IMR-90 (cell line): ENCODE measurements at regions not wholly inside any gene's neighbourhood (a gene's known extent, or its start where the extent isn't known, plus 50 kb on each side); places are given as distances from the start of the nearest gene placed in this dataset.

Source experiments
- ATAC-seq: fragments of 200-7000 bp; cut with Tn5 transposase; 2 replicates; pipeline ENCODE4 v1.9.1; 2020; ENCODE audit warnings: low read depth, mild to moderate bottlenecking, moderate library complexity
- BruUV-seq: library from RNA; stranded (reverse); fragments of 400-500 nt; replicated peaks from 2 replicates; lab custom pipeline; 2021; lab: Mats Ljungman, UMichigan
- CTCF ChIA-PET: fragments of 300-600 bp; formaldehyde crosslinking; extraction: SDS; loops from one replicate; lab custom pipeline; 2021; ENCODE audit warnings: antibody characterized with exemption; lab: Yijun Ruan, JAX
- POLR2A ChIA-PET: fragments of 300-600 bp; sonication (Branson Sonifier 250); formaldehyde crosslinking; loops from one replicate; lab custom pipeline; 2022; ENCODE audit warnings: antibody characterized with exemption; ENCODE audit not compliant: unreplicated experiment; lab: Charles Lee
- DNase-seq: peaks from one replicate; pipeline ENCODE4 v3.0.0; 2013
- H2AFZ ChIP-seq: replicated peaks from 2 replicates; pipeline ENCODE3; 2013; ENCODE audit warnings: low read length, mild to moderate bottlenecking; ENCODE audit not compliant: poor library complexity
- H2AK5ac ChIP-seq: 2 replicates; pipeline ENCODE4 v1.6.1; 2013; ENCODE audit warnings: low read depth, low read length, inconsistent platforms
- H2AK9ac ChIP-seq: replicated peaks from 2 replicates; pipeline ENCODE3; 2013; ENCODE audit warnings: mild to moderate bottlenecking, low read depth, low read length, moderate library complexity; ENCODE audit not compliant: poor library complexity
- H2BK120ac ChIP-seq: 2 replicates; pipeline ENCODE4 v1.6.1; 2013; ENCODE audit warnings: low read depth, low read length, inconsistent platforms
- H2BK15ac ChIP-seq: 3 replicates; pipeline ENCODE4 v1.6.1; 2013; ENCODE audit warnings: low read depth, low read length, inconsistent platforms
- H2BK20ac ChIP-seq: 2 replicates; pipeline ENCODE4 v1.6.1; 2013; ENCODE audit warnings: low read depth, mild to moderate bottlenecking, inconsistent platforms, low read length, moderate library complexity
- H2BK5ac ChIP-seq: 2 replicates; pipeline ENCODE4 v1.6.1; 2013; ENCODE audit warnings: mild to moderate bottlenecking, low read depth, low read length, inconsistent platforms; ENCODE audit not compliant: poor library complexity, severe bottlenecking
- H3K14ac ChIP-seq: replicated peaks from 2 replicates; pipeline ENCODE4 v1.6.1; 2013; ENCODE audit warnings: low read depth, low read length, inconsistent platforms
- H3K18ac ChIP-seq: 2 replicates; pipeline ENCODE4 v1.6.1; 2013; ENCODE audit warnings: low read depth, low read length, control low read depth
- H3K23ac ChIP-seq: 2 replicates; pipeline ENCODE4 v1.6.1; 2013; ENCODE audit warnings: low read depth, low read length, inconsistent platforms
- H3K27ac ChIP-seq: 2 replicates; pipeline ENCODE4 v1.5.1; 2013; ENCODE audit warnings: mild to moderate bottlenecking, control low read depth, low read length; ENCODE audit not compliant: insufficient read depth
- H3K27me3 ChIP-seq: 2 replicates; pipeline ENCODE4 v1.6.1; 2013; ENCODE audit warnings: low read length; ENCODE audit not compliant: control insufficient read depth, insufficient read depth
- H3K36me3 ChIP-seq: 2 replicates; pipeline ENCODE4 v1.6.1; 2013; ENCODE audit warnings: low read length, mixed read lengths; ENCODE audit not compliant: control insufficient read depth, insufficient read depth
- H3K4ac ChIP-seq: 2 replicates; pipeline ENCODE4 v1.6.1; 2013; ENCODE audit warnings: low read depth, low read length, inconsistent platforms
- H3K4me1 ChIP-seq: 2 replicates; pipeline ENCODE4 v1.6.1; 2013; ENCODE audit warnings: low read length, mixed read lengths; ENCODE audit not compliant: control insufficient read depth, insufficient read depth
- H3K4me2 ChIP-seq: 2 replicates; pipeline ENCODE4 v1.6.1; 2013; ENCODE audit warnings: low read depth, mild to moderate bottlenecking, control low read depth, low read length, moderate library complexity
- H3K4me3 ChIP-seq: 2 replicates; pipeline ENCODE4 v1.5.1; 2013; ENCODE audit warnings: low read depth, mild to moderate bottlenecking, control low read depth, low read length, moderate library complexity; ENCODE audit not compliant: insufficient read depth
- H3K56ac ChIP-seq: 2 replicates; pipeline ENCODE4 v1.6.1; 2013; ENCODE audit warnings: low read length, inconsistent platforms; ENCODE audit not compliant: insufficient read depth; ENCODE audit errors: extremely low read depth
- H3K79me1 ChIP-seq, 2 experiments: 2 replicates each; pipeline ENCODE4 v1.6.1; 2013; ENCODE audit warnings: low read length in 2 of 2, inconsistent platforms in 1 of 2, low read depth in 1 of 2
- H3K9ac ChIP-seq: 2 replicates; pipeline ENCODE4 v1.6.1; 2013; ENCODE audit warnings: low read depth, low read length, control low read depth
- H3K9me1 ChIP-seq: 2 replicates; pipeline ENCODE4 v1.6.1; 2013; ENCODE audit warnings: low read length, inconsistent platforms; ENCODE audit not compliant: insufficient read depth
- H3K9me3 ChIP-seq: 2 replicates; pipeline ENCODE4 v1.6.1; 2013; ENCODE audit warnings: low read length; ENCODE audit not compliant: control insufficient read depth, insufficient read depth
- H4K20me1 ChIP-seq: 2 replicates; pipeline ENCODE4 v1.6.1; 2013; ENCODE audit warnings: low read length, inconsistent platforms; ENCODE audit not compliant: insufficient read depth
- H4K5ac ChIP-seq: 2 replicates; pipeline ENCODE4 v1.6.1; 2013; ENCODE audit warnings: mild to moderate bottlenecking, low read depth, low read length, control low read depth
- H4K8ac ChIP-seq, 2 experiments: 2 replicates each; pipeline ENCODE4 v1.6.1; 2013; ENCODE audit warnings: low read depth in 2 of 2, low read length in 2 of 2, control low read depth in 1 of 2, inconsistent platforms in 1 of 2
- H4K91ac ChIP-seq: 2 replicates; pipeline ENCODE4 v1.6.1; 2013; ENCODE audit warnings: low read depth, low read length, inconsistent platforms; ENCODE audit not compliant: insufficient read depth
- BHLHE40 ChIP-seq: fragments of 150-350 bp; IDR thresholded peaks from 2 replicates; pipeline ENCODE4 v1.6.1; 2016; ENCODE audit warnings: mild to moderate bottlenecking, low read depth, low read length
- CEBPB ChIP-seq: IDR thresholded peaks from 2 replicates; pipeline ENCODE4 v1.6.1; 2012; ENCODE audit warnings: low read depth, low read length, improper control_type of control experiment
- CHD1 ChIP-seq: IDR thresholded peaks from 2 replicates; pipeline ENCODE4 v1.6.1; 2012; ENCODE audit warnings: low read depth, low read length, improper control_type of control experiment
- CTCF ChIP-seq: conservative IDR thresholded peaks from 2 replicates; pipeline ENCODE4 v1.5.1; 2012; ENCODE audit warnings: mild to moderate bottlenecking, low read depth, low read length, improper control_type of control experiment
- FOS ChIP-seq: fragments of 150-350 bp; IDR thresholded peaks from 2 replicates; pipeline ENCODE4 v1.6.1; 2016; ENCODE audit warnings: low read depth, low read length
- MAFK ChIP-seq: IDR thresholded peaks from 2 replicates; pipeline ENCODE4 v1.6.1; 2012; ENCODE audit warnings: low read depth, low read length, improper control_type of control experiment
- MAZ ChIP-seq: IDR thresholded peaks from 2 replicates; pipeline ENCODE4 v1.6.1; 2012; ENCODE audit warnings: low read depth, mild to moderate bottlenecking, low read length, improper control_type of control experiment, moderate library complexity, borderline replicate concordance
- MXI1 ChIP-seq: IDR thresholded peaks from 2 replicates; pipeline ENCODE4 v1.6.1; 2012; ENCODE audit warnings: low read depth, mild to moderate bottlenecking, low read length, moderate library complexity, borderline replicate concordance
- NFE2L2 ChIP-seq: fragments of 150-350 bp; IDR thresholded peaks from 2 replicates; pipeline ENCODE4 v1.6.1; 2016; ENCODE audit warnings: low read depth, mild to moderate bottlenecking, low read length
- POLR2A ChIP-seq: IDR thresholded peaks from 2 replicates; pipeline ENCODE4 v1.6.1; 2012; ENCODE audit warnings: mild to moderate bottlenecking, low read depth, low read length
- RAD21 ChIP-seq: IDR thresholded peaks from 2 replicates; pipeline ENCODE4 v1.6.1; 2012; ENCODE audit warnings: low read length, improper control_type of control experiment
- RCOR1 ChIP-seq: IDR thresholded peaks from 2 replicates; pipeline ENCODE4 v1.6.1; 2012; ENCODE audit warnings: mild to moderate bottlenecking, low read length, improper control_type of control experiment; ENCODE audit not compliant: insufficient replicate concordance
- RFX5 ChIP-seq: IDR thresholded peaks from 2 replicates; pipeline ENCODE4 v1.8.0; 2012; ENCODE audit warnings: low read depth, mild to moderate bottlenecking, low read length, moderate library complexity
- SMC3 ChIP-seq: fragments of 150-350 bp; IDR thresholded peaks from 2 replicates; pipeline ENCODE4 v1.6.1; 2016; ENCODE audit warnings: low read depth, mild to moderate bottlenecking, antibody characterized with exemption, low read length, moderate library complexity
- USF2 ChIP-seq: fragments of 150-350 bp; IDR thresholded peaks from 2 replicates; pipeline ENCODE4 v1.6.1; 2017; ENCODE audit warnings: mild to moderate bottlenecking, antibody characterized with exemption, low read length, low read depth
- WGBS, 2 experiments: methylation state at CpG; one replicate each; pipeline versions ENCODE4 v1.1.5 to v1.1.7; 2013; ENCODE audit warnings: missing lambda C conversion rate in 2 of 2; ENCODE audit not compliant: insufficient read length in 1 of 2; ENCODE audit errors: extremely low coverage in 2 of 2; 5-methylcytosine and 5-hydroxymethylcytosine counted together
- dilution Hi-C: fragments of 300-500 bp; cut with HindIII; formaldehyde crosslinking; loops from one replicate; pipeline ENCODE4 v1.14.3; 2018; ENCODE audit warnings: low sequenced_read_pairs; ENCODE audit not compliant: unreplicated experiment
- in situ Hi-C: fragments of 300-500 bp; cut with MboI; formaldehyde crosslinking; loops from 3 replicates; pipeline ENCODE4 v1.14.3; 2019; ENCODE audit warnings: low sequenced_read_pairs, inconsistent platforms, mixed read lengths
- intact Hi-C: fragments of 100-400 bp; cut with micrococcal nuclease; formaldehyde crosslinking; loops from 2 replicates; pipeline ENCODE4 v1.10.0; 2022
- TF ChIP-seq, protein P1 (sequence below): fragments of 150-350 bp; IDR thresholded peaks from 2 replicates; pipeline ENCODE4 v1.6.1; 2016; ENCODE audit warnings: low read depth, mild to moderate bottlenecking, low read length, moderate library complexity, borderline replicate concordance

DNA sequence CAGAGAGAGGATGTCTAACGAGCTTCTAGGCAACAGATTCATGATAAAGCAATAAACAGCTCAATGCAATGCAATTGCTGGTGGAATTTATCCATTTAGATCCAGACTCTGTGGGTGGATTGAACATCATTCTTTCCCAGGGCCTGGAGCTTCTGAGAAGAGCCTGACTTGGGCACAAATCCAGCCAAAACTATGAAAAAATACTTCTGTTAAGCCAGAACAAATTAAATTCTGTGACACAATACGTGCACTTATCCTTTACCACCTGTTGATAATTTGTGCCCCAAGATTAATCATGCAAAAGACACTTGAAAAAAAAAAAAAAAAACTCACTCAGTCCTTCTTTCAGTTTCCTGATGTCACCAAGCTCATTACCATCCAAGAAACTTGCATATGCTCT, 446.0 kb upstream of the DCN start:
- Histone ChIP-seq H2BK5ac (no peak overlapping the region), H2AFZ (no peak overlapping the region), H3K27me3 (no peaks in the 10 kb centered on the region), H3K4me3 (no peak overlapping the region), H3K4me2 (no peak overlapping the region), H4K5ac (no peak overlapping the region), H3K36me3 (no peaks in the 10 kb centered on the region), H3K9me1 (no peaks in the 10 kb centered on the region), H2BK20ac (no peak overlapping the region), H3K9ac (no peak overlapping the region), H3K4me1 (no peaks in the 10 kb centered on the region), H3K14ac (no peak overlapping the region), H2BK15ac (no peak overlapping the region), H3K27ac (no peak overlapping the region), H3K18ac (no peak overlapping the region), H3K23ac (no peak overlapping the region), H2AK5ac (no peak overlapping the region), H3K56ac (no peak overlapping the region), H2AK9ac (no peak overlapping the region), H3K9me3 (no peaks in the 10 kb centered on the region), H3K79me1 (no peaks in the 10 kb centered on the region), H4K8ac (no peak overlapping the region), H4K20me1 (no peaks in the 10 kb centered on the region), H2BK120ac (no peak overlapping the region), H3K4ac (no peak overlapping the region), H4K91ac (no peak overlapping the region)
- no CpG with 5 or more reads among the region's 2 CpGs for WGBS, 2 experiments
- in situ Hi-C loops (no loop called here), intact Hi-C loops (no loop called here), dilution Hi-C loops (no loop called here)
- no TSS peak for BruUV-seq
- ChIA-PET CTCF (no interaction called here), POLR2A (no interaction called here)
- DNase-seq (no peak), ATAC-seq (no peak)
- TF ChIP-seq SMC3 = no peak
- no peak for TF ChIP-seq RCOR1
- no peak for TF ChIP-seq CEBPB
- TF ChIP-seq RAD21 = no peak
- no peak for TF ChIP-seq RFX5
- TF ChIP-seq CTCF = no peak
- TF ChIP-seq, protein P1, sequence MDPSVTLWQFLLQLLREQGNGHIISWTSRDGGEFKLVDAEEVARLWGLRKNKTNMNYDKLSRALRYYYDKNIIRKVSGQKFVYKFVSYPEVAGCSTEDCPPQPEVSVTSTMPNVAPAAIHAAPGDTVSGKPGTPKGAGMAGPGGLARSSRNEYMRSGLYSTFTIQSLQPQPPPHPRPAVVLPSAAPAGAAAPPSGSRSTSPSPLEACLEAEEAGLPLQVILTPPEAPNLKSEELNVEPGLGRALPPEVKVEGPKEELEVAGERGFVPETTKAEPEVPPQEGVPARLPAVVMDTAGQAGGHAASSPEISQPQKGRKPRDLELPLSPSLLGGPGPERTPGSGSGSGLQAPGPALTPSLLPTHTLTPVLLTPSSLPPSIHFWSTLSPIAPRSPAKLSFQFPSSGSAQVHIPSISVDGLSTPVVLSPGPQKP = no peak
- no peak for TF ChIP-seq FOS
- no peak for TF ChIP-seq POLR2A
- TF ChIP-seq BHLHE40 = no peak
- TF ChIP-seq NFE2L2 = no peak
- no peak for TF ChIP-seq CHD1
- TF ChIP-seq MXI1 = no peak
- TF ChIP-seq MAFK = no peak
- no peak for TF ChIP-seq USF2
- TF ChIP-seq MAZ = no peak
